ENCODE measurements at regions not wholly inside any gene's neighbourhood (a gene's known extent, or its start where the extent isn't known, plus 50 kb on each side); places are given as distances from the start of the nearest gene placed in this dataset.

GRCh38 chr11:116595305-116595880 is 177.4 kb downstream of the BUD13 start:
- Histone ChIP-seq H3K4me1 (no peaks in the 10 kb centered on the region), H3K27ac (no peak overlapping the region), H3K4me3 (no peak overlapping the region), H3K4me2 (no peak overlapping the region), H3K9me3 (no peaks in the 10 kb centered on the region)
- ChIA-PET POLR2A (no interaction called here), CTCF (no interaction called here)
- ATAC-seq: no peak
- WGBS (ENCODE audit: missing lambda C conversion rate): 20% methylated on average over 10 of the region's 13 CpGs
- no peak for DNase-seq (ENCODE audit: low read depth in 1 of 2, low spot score in 1 of 2)
- TF ChIP-seq CBX8 (IDR thresholded peaks at IDR 0.05): no peak
- no peak for TF ChIP-seq JUNB (IDR thresholded peaks at IDR 0.05)
- no peak for TF ChIP-seq CTCF (IDR thresholded peaks at IDR 0.05)
- TF ChIP-seq KDM1A (IDR thresholded peaks at IDR 0.05; ENCODE audit: low read depth): no peak
- TF ChIP-seq USF2 (IDR thresholded peaks at IDR 0.05): no peak
- FAIRE-seq: no peak

DNA sequence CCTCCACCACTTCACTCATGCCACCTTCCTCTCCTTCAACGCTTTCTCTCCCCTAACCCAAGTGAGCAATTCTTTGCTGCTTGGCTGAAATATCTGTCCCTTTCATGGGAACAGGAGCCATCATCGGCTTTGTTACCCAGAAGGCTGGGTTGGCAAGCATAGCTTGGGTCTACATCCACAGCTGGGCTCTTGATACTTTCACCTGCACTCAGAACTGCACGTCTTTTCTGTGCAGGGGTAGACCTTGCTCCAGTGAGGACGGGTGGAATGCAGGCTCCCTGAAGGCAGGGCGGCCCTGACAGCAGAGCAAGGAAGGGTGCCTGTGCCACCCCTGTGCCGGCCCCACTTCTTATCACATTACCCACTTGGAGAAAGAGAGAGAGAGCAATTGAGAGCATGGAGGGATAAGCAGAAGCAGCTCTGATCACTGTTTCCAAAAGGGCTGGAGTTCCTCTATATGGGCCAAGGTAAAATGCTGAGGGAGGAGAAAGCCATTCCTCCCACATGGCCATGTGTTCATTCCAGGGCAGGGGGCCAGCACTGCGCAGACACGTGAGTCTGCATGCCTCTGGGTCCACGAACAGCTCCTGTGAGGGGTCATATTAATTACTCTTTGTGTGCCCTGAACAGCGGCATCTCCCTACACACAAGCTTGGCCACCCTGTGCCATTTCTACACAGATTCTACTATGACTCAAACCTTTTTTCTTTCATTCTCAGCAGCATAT is 181.8 kb downstream of the BUD13 start:
- no peak for DNase-seq (ENCODE audit: low read depth in 1 of 2, low spot score in 1 of 2)
- H3K27ac ChIP-seq: no peak overlapping the region
- no peaks in the 10 kb centered on the region for H3K4me1 ChIP-seq
- WGBS (ENCODE audit: missing lambda C conversion rate): 8% methylated on average over 8 of the region's 10 CpGs
- POLR2A ChIA-PET: no interaction called here
- no peak for FAIRE-seq
- no peaks in the 10 kb centered on the region for H3K9me3 ChIP-seq
- ATAC-seq: no peak
- TF ChIP-seq NPAS2 (CRISPR knock-in tag; IDR thresholded peaks at IDR 0.05; ENCODE audit: borderline replicate concordance) (no peak), EHMT2 (IDR thresholded peaks at IDR 0.05; ENCODE audit: low read depth) (no peak), MAZ (IDR thresholded peaks at IDR 0.05; ENCODE audit: borderline replicate concordance, low read depth, low read length) (no peak), HMGXB4 (CRISPR knock-in tag; IDR thresholded peaks at IDR 0.05; ENCODE audit: borderline replicate concordance) (no peak), RARB (CRISPR knock-in tag; IDR thresholded peaks at IDR 0.05) (no peak), ZC3H11A (IDR thresholded peaks at IDR 0.05) (no peak)
- TF ChIP-seq, protein P1, sequence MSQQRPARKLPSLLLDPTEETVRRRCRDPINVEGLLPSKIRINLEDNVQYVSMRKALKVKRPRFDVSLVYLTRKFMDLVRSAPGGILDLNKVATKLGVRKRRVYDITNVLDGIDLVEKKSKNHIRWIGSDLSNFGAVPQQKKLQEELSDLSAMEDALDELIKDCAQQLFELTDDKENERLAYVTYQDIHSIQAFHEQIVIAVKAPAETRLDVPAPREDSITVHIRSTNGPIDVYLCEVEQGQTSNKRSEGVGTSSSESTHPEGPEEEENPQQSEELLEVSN (IDR thresholded peaks at IDR 0.05; ENCODE audit: borderline replicate concordance, low read depth): no peak
- H3K4me3 ChIP-seq: no peak overlapping the region
- no peak overlapping the region for H3K4me2 ChIP-seq
- CTCF ChIA-PET: no interaction called here

DNA sequence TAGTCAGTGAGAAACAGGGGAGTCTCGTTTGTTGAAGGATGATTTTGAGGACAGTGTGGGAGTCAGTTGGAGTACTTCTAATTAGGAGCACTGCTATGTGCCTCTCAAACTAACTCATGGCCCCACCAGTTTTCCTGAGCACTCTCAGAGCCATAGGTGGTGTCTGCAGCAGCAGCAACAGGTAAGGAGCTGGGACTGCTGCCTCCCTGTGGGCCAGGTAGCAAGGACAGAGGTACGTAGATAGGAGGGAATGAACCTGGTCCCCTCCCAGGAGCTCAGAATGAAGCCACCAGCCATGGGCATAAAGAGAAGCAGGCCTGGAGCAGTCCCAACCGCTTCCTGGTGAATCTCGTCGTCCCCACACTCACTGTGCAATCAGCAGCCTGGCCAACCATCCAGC is 183.4 kb downstream of the BUD13 start:
- DNase-seq (ENCODE audit: low read depth in 1 of 2, low spot score in 1 of 2): no peak
- no peak for TF ChIP-seq NR3C1 (IDR thresholded peaks at IDR 0.05)
- TF ChIP-seq RCOR1 (IDR thresholded peaks at IDR 0.05; ENCODE audit: low read depth, low read length): no peak
- TF ChIP-seq CHD2 (IDR thresholded peaks at IDR 0.05; ENCODE audit: low read length, partially characterized antibody): no peak
- no peak for TF ChIP-seq JUNB (IDR thresholded peaks at IDR 0.05)
- TF ChIP-seq HEYL (CRISPR knock-in tag; IDR thresholded peaks at IDR 0.05): no peak
- Histone ChIP-seq H3K9me3 (no peaks in the 10 kb centered on the region), H3K4me1 (no peaks in the 10 kb centered on the region), H3K4me2 (no peak overlapping the region), H3K27ac (no peak overlapping the region), H3K4me3 (no peak overlapping the region)
- ATAC-seq: no peak
- FAIRE-seq: no peak
- POLR2A ChIA-PET: no interaction called here
- CTCF ChIA-PET: no interaction called here
- 0% methylated on average over 2 of the region's 5 CpGs for WGBS (ENCODE audit: missing lambda C conversion rate)
